Keratinocyte (primary cell): ENCODE measurements at regions not wholly inside any gene's neighbourhood (a gene's known extent, or its start where the extent isn't known, plus 50 kb on each side); places are given as distances from the start of the nearest gene placed in this dataset.

ENCODE experiments used
- EZH2 ChIP-seq: IDR thresholded peaks from one replicate; pipeline ENCODE4 v1.6.1; 2012; ENCODE audit warnings: inconsistent platforms, mild to moderate bottlenecking, low read length, moderate library complexity
- TF ChIP-seq, protein P1 (sequence below), 3 experiments: IDR thresholded peaks in 1 of 3; conservative IDR thresholded peaks in 1 of 3; optimal IDR thresholded peaks in 1 of 3; 2 replicates in 2 of 3; 3 replicates in 1 of 3; pipeline versions ENCODE3 to v1.5.1; 2011; ENCODE audit warnings: low read length in 3 of 3, mild to moderate bottlenecking in 3 of 3, moderate library complexity in 2 of 3, control low read depth in 1 of 3, inconsistent platforms in 1 of 3; ENCODE audit not compliant: insufficient read depth in 2 of 3; ENCODE audit errors: extremely low read depth in 1 of 3

DNA sequence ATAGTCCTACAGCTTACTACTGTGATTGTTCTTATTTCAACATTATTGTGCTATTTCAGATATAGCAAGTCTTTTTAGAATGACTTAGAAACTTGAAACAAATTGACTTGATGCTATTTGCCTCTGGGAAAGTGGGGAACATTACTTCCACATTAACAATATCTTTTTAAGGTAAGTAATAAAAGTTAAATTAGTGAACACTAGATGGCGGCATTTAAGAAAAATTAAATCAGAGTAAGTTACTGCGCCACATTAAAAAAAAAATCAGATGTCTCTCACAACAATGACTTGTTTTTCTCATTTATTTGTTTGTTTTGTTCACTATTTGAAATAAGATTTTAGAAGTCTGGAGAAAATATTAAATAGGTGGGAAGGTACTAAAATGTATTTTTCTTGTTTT is 1026.9 kb upstream of the SLIT2 start:
- TF ChIP-seq, protein P1, sequence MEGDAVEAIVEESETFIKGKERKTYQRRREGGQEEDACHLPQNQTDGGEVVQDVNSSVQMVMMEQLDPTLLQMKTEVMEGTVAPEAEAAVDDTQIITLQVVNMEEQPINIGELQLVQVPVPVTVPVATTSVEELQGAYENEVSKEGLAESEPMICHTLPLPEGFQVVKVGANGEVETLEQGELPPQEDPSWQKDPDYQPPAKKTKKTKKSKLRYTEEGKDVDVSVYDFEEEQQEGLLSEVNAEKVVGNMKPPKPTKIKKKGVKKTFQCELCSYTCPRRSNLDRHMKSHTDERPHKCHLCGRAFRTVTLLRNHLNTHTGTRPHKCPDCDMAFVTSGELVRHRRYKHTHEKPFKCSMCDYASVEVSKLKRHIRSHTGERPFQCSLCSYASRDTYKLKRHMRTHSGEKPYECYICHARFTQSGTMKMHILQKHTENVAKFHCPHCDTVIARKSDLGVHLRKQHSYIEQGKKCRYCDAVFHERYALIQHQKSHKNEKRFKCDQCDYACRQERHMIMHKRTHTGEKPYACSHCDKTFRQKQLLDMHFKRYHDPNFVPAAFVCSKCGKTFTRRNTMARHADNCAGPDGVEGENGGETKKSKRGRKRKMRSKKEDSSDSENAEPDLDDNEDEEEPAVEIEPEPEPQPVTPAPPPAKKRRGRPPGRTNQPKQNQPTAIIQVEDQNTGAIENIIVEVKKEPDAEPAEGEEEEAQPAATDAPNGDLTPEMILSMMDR (optimal IDR thresholded peaks at IDR 0.05 in 1 of 3, IDR thresholded peaks at IDR 0.05 in 1 of 3, conservative IDR thresholded peaks at IDR 0.05 in 1 of 3; ENCODE audit: extremely low read depth in 1 of 3, insufficient read depth in 2 of 3, low read length in 3 of 3), result no peak
- no peak for TF ChIP-seq EZH2
